Vagina (tissue), 2 donors: ENCODE measurements at regions not wholly inside any gene's neighbourhood (a gene's known extent, or its start where the extent isn't known, plus 50 kb on each side); places are given as distances from the start of the nearest gene placed in this dataset.

Experiments used
- DNase-seq, 2 donors: peaks; one replicate each; pipeline ENCODE4 v3.0.0-alpha.2; 2017; ENCODE audit errors: extremely low spot score in 2 of 2
- H3K27ac ChIP-seq: fragments of 200-600 bp; sonication (generic); one replicate; pipeline ENCODE4 v1.5.1; 2019
- H3K27me3 ChIP-seq: fragments of 200-600 bp; sonication (generic); one replicate; pipeline ENCODE4 v1.5.1; 2019
- H3K36me3 ChIP-seq, 2 donors: fragments of 200-600 bp; sonication (generic); one replicate each; pipeline ENCODE4 v1.5.1; 2017 to 2019
- H3K4me1 ChIP-seq: fragments of 200-600 bp; sonication (generic); one replicate; pipeline ENCODE4 v1.5.1; 2019
- H3K4me3 ChIP-seq, 2 donors: fragments of 200-600 bp; sonication (generic); 1 replicate in 1 of 2; 2 replicates in 1 of 2; pipeline ENCODE4 v1.5.1; 2016 to 2019
- H3K9me3 ChIP-seq: fragments of 200-600 bp; sonication (generic); one replicate; pipeline ENCODE4 v1.5.1; 2019
- POLR2A ChIP-seq, 2 donors: fragments of 450-650 bp; IDR thresholded peaks; one replicate each; pipeline ENCODE4 v1.6.1; 2017; ENCODE audit warnings: antibody characterized with exemption in 2 of 2, mild to moderate bottlenecking in 2 of 2, moderate library complexity in 2 of 2
- POLR2AphosphoS5 ChIP-seq, 2 donors: sonication (generic); formaldehyde crosslinking; IDR thresholded peaks; one replicate each; pipeline ENCODE4 v1.9.0; 2017; ENCODE audit warnings: antibody characterized with exemption in 2 of 2, mild to moderate bottlenecking in 2 of 2, low read depth in 1 of 2; ENCODE audit not compliant: insufficient read depth in 1 of 2
- intact Hi-C: fragments of 100-400 bp; cut with DNase I; formaldehyde crosslinking; loops from one replicate; pipeline ENCODE4 v1.15.1; 2023
- TF ChIP-seq, protein P1 (sequence below), 3 experiments: fragments of 450-650 bp in 2 of 3; fragments of 200-600 bp in 1 of 3; sonication (generic) in 1 of 3; IDR thresholded peaks; one replicate each; pipeline ENCODE4 v1.5.1; 2017 to 2019; ENCODE audit warnings: antibody characterized with exemption in 3 of 3, mild to moderate bottlenecking in 2 of 3, moderate library complexity in 2 of 3

DNA sequence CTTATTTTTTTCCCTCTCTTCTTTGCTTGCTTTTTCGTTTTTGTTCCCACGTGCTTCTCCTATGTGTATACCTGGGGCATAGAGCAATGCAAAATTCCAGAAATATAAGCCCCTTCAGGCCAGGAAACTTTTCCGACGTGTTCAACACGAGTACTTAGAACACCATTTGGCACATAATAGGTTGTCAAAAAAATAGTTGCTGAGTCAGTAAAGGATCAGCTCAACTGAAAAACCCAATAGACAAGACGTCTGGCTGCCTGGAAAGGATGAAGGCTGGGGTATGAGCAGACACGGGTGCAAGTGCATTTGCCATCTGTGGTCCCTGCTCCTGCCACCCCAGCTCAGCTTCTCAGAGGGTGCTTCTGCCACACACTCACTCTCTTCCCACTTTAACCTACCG is 823.0 kb upstream of the SOX11 start:
- no peaks in the 10 kb centered on the region for H3K36me3 ChIP-seq
- TF ChIP-seq, protein P1, sequence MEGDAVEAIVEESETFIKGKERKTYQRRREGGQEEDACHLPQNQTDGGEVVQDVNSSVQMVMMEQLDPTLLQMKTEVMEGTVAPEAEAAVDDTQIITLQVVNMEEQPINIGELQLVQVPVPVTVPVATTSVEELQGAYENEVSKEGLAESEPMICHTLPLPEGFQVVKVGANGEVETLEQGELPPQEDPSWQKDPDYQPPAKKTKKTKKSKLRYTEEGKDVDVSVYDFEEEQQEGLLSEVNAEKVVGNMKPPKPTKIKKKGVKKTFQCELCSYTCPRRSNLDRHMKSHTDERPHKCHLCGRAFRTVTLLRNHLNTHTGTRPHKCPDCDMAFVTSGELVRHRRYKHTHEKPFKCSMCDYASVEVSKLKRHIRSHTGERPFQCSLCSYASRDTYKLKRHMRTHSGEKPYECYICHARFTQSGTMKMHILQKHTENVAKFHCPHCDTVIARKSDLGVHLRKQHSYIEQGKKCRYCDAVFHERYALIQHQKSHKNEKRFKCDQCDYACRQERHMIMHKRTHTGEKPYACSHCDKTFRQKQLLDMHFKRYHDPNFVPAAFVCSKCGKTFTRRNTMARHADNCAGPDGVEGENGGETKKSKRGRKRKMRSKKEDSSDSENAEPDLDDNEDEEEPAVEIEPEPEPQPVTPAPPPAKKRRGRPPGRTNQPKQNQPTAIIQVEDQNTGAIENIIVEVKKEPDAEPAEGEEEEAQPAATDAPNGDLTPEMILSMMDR (IDR thresholded peaks at IDR 0.05) = no peak
- TF ChIP-seq POLR2AphosphoS5 (IDR thresholded peaks at IDR 0.05; ENCODE audit: insufficient read depth in 1 of 2, low read depth in 1 of 2) = no peak
- TF ChIP-seq POLR2A (IDR thresholded peaks at IDR 0.05) = no peak

DNA sequence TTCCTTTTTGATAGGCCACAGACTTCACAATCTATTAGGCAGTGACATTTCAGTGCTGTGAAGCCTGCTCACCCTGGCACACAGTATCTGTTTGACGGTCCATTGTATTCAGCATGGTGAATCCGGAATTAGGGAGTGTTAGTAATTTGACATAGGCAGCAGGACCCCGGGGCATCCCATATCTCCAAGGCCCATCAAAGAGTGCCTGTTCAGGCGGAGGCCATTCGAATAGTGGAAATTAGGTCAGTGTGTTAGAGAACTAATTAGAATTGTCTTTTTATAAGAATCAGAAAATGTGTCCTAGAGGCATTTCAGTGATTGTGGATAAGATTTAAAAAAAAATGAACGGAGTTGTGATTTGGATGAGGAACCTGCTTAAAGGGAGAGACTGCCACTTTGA is 818.8 kb upstream of the SOX11 start:
- intact Hi-C loops = no loop called here
- no peaks in the 10 kb centered on the region for H3K9me3 ChIP-seq
- no peaks in the 10 kb centered on the region for H3K36me3 ChIP-seq
- no peak overlapping the region for H3K27ac ChIP-seq
- no peak for DNase-seq
- H3K27me3 ChIP-seq = no peaks in the 10 kb centered on the region
- no peak overlapping the region for H3K4me3 ChIP-seq
- no peaks in the 10 kb centered on the region for H3K4me1 ChIP-seq
- TF ChIP-seq, protein P1 (IDR thresholded peaks at IDR 0.05) = no peak
- TF ChIP-seq POLR2AphosphoS5 (IDR thresholded peaks at IDR 0.05; ENCODE audit: insufficient read depth in 1 of 2, low read depth in 1 of 2) = no peak
- no peak for TF ChIP-seq POLR2A (IDR thresholded peaks at IDR 0.05)

More for the DNA sequence above, 823.0 kb upstream of the SOX11 start:
- DNase-seq = no peak
- H3K4me1 ChIP-seq = no peaks in the 10 kb centered on the region
- no peaks in the 10 kb centered on the region for H3K9me3 ChIP-seq
- no peak overlapping the region for H3K27ac ChIP-seq
- intact Hi-C loops = no loop called here
- H3K4me3 ChIP-seq = no peak overlapping the region
- no peaks in the 10 kb centered on the region for H3K27me3 ChIP-seq

DNA sequence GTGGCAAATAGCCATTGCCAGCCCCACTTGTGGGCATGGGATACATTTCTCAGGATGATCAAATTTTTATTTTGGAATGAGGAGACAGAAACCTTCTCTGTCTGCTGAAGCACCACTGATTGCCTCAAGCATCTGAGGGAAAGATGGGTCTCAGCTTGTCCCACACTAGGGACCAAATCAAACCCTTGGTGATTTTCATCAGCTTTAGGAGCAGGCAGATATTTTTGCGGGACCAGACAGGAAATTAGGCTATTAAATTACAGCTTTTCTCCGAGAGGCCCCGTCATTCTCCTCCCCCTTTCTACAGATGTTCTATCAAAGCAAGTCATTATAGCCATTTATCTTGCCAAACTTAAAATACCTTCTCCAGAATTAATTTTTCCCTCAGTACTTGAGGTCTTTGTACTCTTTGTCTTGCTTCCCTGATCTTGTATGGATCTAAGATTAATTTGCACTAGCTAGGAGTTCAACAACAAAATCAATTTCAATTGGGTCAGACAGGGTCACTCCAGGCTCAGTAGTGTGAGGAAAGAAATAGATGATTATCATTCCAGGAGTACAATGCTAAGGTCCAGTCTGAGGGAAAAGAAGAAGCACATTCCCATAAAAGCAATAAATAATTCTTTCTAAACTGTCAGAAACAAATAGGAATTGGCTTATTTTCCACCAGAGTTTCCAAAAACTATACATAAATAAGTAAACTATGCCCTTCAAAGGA is 818.1 kb upstream of the SOX11 start:
- Histone ChIP-seq H3K4me1 (no peaks in the 10 kb centered on the region), H3K27me3 (no peaks in the 10 kb centered on the region), H3K36me3 (no peaks in the 10 kb centered on the region), H3K9me3 (no peaks in the 10 kb centered on the region), H3K4me3 (no peak overlapping the region), H3K27ac (no peak overlapping the region)
- TF ChIP-seq POLR2AphosphoS5 (IDR thresholded peaks at IDR 0.05; ENCODE audit: insufficient read depth in 1 of 2, low read depth in 1 of 2) = no peak
- TF ChIP-seq, protein P1 (IDR thresholded peaks at IDR 0.05) = no peak
- TF ChIP-seq POLR2A (IDR thresholded peaks at IDR 0.05) = no peak
- no peak for DNase-seq
- intact Hi-C loops = no loop called here

DNA sequence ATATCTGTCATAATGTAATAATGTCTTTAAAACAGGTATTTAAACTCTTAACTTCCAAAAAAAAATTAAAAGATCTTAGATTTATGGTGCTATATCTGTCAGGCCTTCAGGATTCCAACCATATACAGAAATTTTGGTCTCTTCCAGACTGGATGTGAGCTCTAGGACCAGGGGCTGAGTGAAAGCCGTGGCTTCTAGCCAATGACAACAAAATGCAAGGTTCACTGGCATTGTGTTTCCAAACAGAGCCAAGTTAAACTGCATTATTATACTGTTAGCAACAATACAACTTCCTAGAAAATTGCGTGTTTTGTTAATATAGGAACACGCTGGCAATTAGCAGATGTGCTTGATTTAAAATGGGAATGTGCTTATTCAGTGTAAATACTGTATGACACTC is 809.8 kb upstream of the SOX11 start:
- intact Hi-C loops = no loop called here
- no peaks in the 10 kb centered on the region for H3K4me1 ChIP-seq
- DNase-seq = no peak
- no peaks in the 10 kb centered on the region for H3K27me3 ChIP-seq
- no peak overlapping the region for H3K4me3 ChIP-seq
- H3K27ac ChIP-seq = no peak overlapping the region
- no peaks in the 10 kb centered on the region for H3K36me3 ChIP-seq
- TF ChIP-seq POLR2A (IDR thresholded peaks at IDR 0.05) = no peak
- TF ChIP-seq, protein P1 (IDR thresholded peaks at IDR 0.05) = no peak
- H3K9me3 ChIP-seq = no peaks in the 10 kb centered on the region

DNA sequence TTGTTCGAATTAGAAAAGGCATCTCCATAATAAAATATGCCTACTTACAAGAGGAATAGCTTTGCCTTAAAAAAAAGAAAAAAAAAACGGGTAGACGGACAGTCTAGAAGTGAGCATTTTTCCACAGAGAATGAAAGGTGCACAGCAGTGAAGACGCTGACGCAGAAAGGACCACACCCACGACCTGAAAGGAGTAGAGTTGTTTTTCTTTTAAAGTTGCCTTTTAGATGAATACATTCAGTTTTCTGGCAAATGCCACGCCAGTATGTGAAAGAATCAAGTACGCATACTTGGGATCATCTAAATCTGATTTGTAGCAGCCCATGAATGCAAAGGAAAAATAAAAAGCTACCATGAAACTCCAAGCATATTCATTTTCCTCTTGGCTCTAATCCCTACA is 809.2 kb upstream of the SOX11 start:
- intact Hi-C loops = no loop called here
- no peaks in the 10 kb centered on the region for H3K4me1 ChIP-seq
- TF ChIP-seq, protein P1 (IDR thresholded peaks at IDR 0.05) = no peak
- no peak overlapping the region for H3K27ac ChIP-seq
- no peak for DNase-seq
- H3K9me3 ChIP-seq = no peaks in the 10 kb centered on the region
- no peaks in the 10 kb centered on the region for H3K36me3 ChIP-seq
- H3K4me3 ChIP-seq = no peak overlapping the region
- H3K27me3 ChIP-seq = no peaks in the 10 kb centered on the region
